Astrocyte of the spinal cord (primary cell): ENCODE measurements at regions not wholly inside any gene's neighbourhood (a gene's known extent, or its start where the extent isn't known, plus 50 kb on each side); places are given as distances from the start of the nearest gene placed in this dataset.
A peak's percentile ranks its signal among the peaks of the same experiment; 100 is the strongest.

Source experiments
- DNase-seq: peaks from one replicate; pipeline ENCODE4 v3.0.0; 2011; ENCODE audit warnings: low read depth, low spot score
- H3K4me3 ChIP-seq: 2 replicates; pipeline ENCODE4 v1.5.1; 2011; ENCODE audit warnings: low read depth, mild to moderate bottlenecking, low read length, moderate library complexity
- in situ Hi-C: cut with HindIII; loops from 2 replicates; pipeline ENCODE4 v1.10.0; 2017; ENCODE audit warnings: low sequenced_read_pairs
- TF ChIP-seq, protein P1 (sequence below): IDR thresholded peaks from 2 replicates; pipeline ENCODE4 v1.5.1; 2012; ENCODE audit warnings: low read depth, mild to moderate bottlenecking, low read length, inconsistent platforms

- DNase-seq, result no peak
- in situ Hi-C loops, result no loop called here
- H3K4me3 ChIP-seq, result no peak overlapping the region
- TF ChIP-seq, protein P1, sequence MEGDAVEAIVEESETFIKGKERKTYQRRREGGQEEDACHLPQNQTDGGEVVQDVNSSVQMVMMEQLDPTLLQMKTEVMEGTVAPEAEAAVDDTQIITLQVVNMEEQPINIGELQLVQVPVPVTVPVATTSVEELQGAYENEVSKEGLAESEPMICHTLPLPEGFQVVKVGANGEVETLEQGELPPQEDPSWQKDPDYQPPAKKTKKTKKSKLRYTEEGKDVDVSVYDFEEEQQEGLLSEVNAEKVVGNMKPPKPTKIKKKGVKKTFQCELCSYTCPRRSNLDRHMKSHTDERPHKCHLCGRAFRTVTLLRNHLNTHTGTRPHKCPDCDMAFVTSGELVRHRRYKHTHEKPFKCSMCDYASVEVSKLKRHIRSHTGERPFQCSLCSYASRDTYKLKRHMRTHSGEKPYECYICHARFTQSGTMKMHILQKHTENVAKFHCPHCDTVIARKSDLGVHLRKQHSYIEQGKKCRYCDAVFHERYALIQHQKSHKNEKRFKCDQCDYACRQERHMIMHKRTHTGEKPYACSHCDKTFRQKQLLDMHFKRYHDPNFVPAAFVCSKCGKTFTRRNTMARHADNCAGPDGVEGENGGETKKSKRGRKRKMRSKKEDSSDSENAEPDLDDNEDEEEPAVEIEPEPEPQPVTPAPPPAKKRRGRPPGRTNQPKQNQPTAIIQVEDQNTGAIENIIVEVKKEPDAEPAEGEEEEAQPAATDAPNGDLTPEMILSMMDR, result no peak
These were observed 84.9 kb upstream of the KCNK2 start for GRCh38 chr1:214997685-214998084.

- no peak for DNase-seq
- H3K4me3 ChIP-seq, result no peak overlapping the region
- in situ Hi-C loops, result no loop called here
- TF ChIP-seq, protein P1, result no peak
These were observed 81.0 kb upstream of the KCNK2 start for GRCh38 chr1:215001419-215002021.

DNA sequence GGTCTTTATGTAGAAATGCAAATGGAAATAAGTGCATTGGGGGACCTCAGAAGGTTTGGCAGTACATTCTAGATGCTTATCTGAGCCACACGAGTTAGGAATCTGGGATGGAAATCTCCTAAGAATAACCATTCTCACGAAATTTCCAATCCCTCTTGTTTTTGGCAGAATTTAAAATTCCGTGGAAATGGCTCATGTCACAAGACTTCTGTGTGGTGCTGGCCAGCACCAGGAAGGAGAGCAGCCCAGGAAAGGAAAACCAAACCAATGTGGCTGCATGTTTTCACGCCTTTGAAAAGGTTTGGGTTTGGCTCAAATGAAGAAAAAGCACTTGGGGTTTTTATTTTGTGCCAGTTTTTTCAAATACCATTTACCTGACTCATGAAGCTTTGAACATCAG is 80.1 kb upstream of the KCNK2 start:
- TF ChIP-seq, protein P1, result no peak
- in situ Hi-C loops, result no loop called here
- peak; percentile 96 for DNase-seq
- no peak overlapping the region for H3K4me3 ChIP-seq

GRCh38 chr1:215003686-215004085 is 78.9 kb upstream of the KCNK2 start:
- no peak overlapping the region for H3K4me3 ChIP-seq
- in situ Hi-C loops, result no loop called here
- TF ChIP-seq, protein P1, result no peak
- DNase-seq, result no peak

DNA sequence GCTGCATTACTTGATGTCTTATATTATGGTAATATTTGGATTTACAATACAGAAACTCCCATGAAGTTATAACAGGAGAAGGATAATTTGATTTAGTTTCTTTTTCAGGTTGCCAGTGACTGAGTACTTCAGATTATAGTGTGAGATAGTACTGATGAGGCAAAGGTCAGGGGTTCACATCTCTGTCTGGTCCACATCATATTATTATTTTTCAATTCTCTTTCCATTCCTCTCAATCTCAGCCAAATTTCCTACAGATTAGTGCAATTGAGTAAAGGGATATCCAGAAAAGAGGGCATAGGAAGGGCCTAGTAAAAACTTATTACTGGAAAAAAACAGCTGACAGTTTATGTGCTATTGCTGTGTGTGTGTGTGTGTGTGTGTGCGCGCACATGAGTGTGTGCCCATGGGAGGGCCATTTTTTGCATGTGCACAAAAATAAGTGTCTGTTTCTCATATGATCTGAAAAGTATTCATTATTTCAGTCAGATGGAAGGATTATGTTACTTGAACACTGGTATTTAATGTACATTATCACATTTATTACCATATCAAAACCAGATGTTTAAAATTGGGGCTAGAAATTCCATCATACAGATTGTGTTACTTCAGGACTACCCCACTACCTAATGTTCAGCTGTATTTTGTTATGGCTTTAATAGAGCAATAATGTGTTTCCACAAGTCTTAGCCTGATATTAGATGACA is 78.3 kb upstream of the KCNK2 start:
- H3K4me3 ChIP-seq, result no peak overlapping the region
- in situ Hi-C loops, result no loop called here
- TF ChIP-seq, protein P1, result no peak
- no peak for DNase-seq

- H3K4me3 ChIP-seq, result no peak overlapping the region
- in situ Hi-C loops, result no loop called here
- TF ChIP-seq, protein P1, result no peak
- no peak for DNase-seq
These were observed 77.5 kb upstream of the KCNK2 start for GRCh38 chr1:215005078-215005477.
